ENCODE measurements at regions not wholly inside any gene's neighbourhood (a gene's known extent, or its start where the extent isn't known, plus 50 kb on each side); places are given as distances from the start of the nearest gene placed in this dataset.

DNA sequence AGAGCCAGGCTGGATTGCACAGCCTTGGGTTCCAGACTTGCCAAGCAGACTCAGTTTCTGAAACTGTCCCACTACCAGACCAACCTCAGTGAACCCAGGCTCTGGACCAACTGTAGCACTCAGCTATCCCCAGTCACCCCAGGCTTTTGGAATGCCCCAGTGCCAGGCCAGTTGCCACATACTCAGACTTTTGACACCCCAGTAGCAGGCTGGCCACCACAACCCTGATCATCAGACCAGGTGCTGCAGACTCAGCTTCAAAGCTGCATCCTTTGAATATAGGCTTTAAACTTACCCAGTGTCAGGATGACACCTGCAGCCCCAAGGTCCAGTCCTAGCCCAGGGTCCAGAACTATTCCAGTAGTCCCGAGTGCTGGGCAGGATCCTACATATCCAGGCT, 1389.9 kb downstream of the ARAP2 start:
- Histone ChIP-seq H4K5ac (ENCODE audit: insufficient read length, low read depth, low read length) (no peak overlapping the region), H3T11ph (ENCODE audit: low read length) (no peak overlapping the region), H2BK12ac (ENCODE audit: insufficient read length, low read depth, low read length) (no peak overlapping the region), H3K9me3 (ENCODE audit: control insufficient read depth, low read depth, low read length) (no peaks in the 10 kb centered on the region), H2BK5ac (ENCODE audit: insufficient read length, low read length) (no peak overlapping the region), H2AK5ac (ENCODE audit: insufficient read length, low read length) (no peak overlapping the region), H3K14ac (ENCODE audit: insufficient read depth, low read length) (no peak overlapping the region), H3K27ac (ENCODE audit: insufficient read length, low read depth, low read length) (no peak overlapping the region), H2BK120ac (ENCODE audit: low read depth, low read length, poor library complexity, severe bottlenecking) (no peak overlapping the region), H3K27me3 (ENCODE audit: insufficient read depth, low read length) (no peaks in the 10 kb centered on the region), H3K4ac (ENCODE audit: low read depth, low read length) (no peak overlapping the region), H3K4me2 (ENCODE audit: insufficient read depth, insufficient read length, low read length) (no peak overlapping the region), H3K79me2 (ENCODE audit: insufficient read depth, low read length) (no peaks in the 10 kb centered on the region), H2BK20ac (ENCODE audit: low read depth, low read length, poor library complexity, severe bottlenecking) (no peak overlapping the region), H3K56ac (ENCODE audit: insufficient read length, low read depth, low read length) (no peak overlapping the region), H3K9ac (ENCODE audit: extremely low read depth, insufficient read length, low read length) (no peak overlapping the region), H2AFZ (ENCODE audit: low read length) (no peak overlapping the region), H4K91ac (ENCODE audit: insufficient read length, low read depth, low read length) (no peak overlapping the region), H2BK15ac (ENCODE audit: low read depth, low read length) (no peak overlapping the region), H3K4me1 (ENCODE audit: insufficient read depth, low read length) (no peaks in the 10 kb centered on the region), H3K18ac (ENCODE audit: insufficient read length, low read depth, low read length) (no peak overlapping the region), H3K79me1 (ENCODE audit: insufficient read depth, low read depth, low read length, poor library complexity, severe bottlenecking) (no peaks in the 10 kb centered on the region), H3K23ac (ENCODE audit: insufficient read length, low read depth, low read length) (no peak overlapping the region), H4K20me1 (ENCODE audit: control insufficient read depth, insufficient read depth, insufficient read length) (no peaks in the 10 kb centered on the region), H3K23me2 (ENCODE audit: insufficient read length, low read depth, low read length, poor library complexity, severe bottlenecking) (no peaks in the 10 kb centered on the region), H4K8ac (replicated peaks; ENCODE audit: insufficient read length, low read depth, low read length) (no peak overlapping the region)
- no peak for DNase-seq
- Mint-ChIP-seq H3K4me3 (no peak overlapping the region), H3K27me3 (ENCODE audit: low read depth) (no peaks in the 10 kb centered on the region), H3K4me1 (no peaks in the 10 kb centered on the region), H3K36me3 (ENCODE audit: insufficient read depth in 1 of 3, low read depth in 3 of 3) (no peaks in the 10 kb centered on the region), H3K27ac (no peak overlapping the region), H3K9me3 (no peaks in the 10 kb centered on the region)
- TF ChIP-seq, protein P1, sequence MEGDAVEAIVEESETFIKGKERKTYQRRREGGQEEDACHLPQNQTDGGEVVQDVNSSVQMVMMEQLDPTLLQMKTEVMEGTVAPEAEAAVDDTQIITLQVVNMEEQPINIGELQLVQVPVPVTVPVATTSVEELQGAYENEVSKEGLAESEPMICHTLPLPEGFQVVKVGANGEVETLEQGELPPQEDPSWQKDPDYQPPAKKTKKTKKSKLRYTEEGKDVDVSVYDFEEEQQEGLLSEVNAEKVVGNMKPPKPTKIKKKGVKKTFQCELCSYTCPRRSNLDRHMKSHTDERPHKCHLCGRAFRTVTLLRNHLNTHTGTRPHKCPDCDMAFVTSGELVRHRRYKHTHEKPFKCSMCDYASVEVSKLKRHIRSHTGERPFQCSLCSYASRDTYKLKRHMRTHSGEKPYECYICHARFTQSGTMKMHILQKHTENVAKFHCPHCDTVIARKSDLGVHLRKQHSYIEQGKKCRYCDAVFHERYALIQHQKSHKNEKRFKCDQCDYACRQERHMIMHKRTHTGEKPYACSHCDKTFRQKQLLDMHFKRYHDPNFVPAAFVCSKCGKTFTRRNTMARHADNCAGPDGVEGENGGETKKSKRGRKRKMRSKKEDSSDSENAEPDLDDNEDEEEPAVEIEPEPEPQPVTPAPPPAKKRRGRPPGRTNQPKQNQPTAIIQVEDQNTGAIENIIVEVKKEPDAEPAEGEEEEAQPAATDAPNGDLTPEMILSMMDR (conservative IDR thresholded peaks at IDR 0.05), result no peak
- no CpG with 5 or more reads among the region's 1 CpG for WGBS (ENCODE audit: extremely low coverage, insufficient read length, low lambda C conversion rate)

Data from H9 (cell line).